ENCODE measurements at regions not wholly inside any gene's neighbourhood (a gene's known extent, or its start where the extent isn't known, plus 50 kb on each side); places are given as distances from the start of the nearest gene placed in this dataset.
"Not testable (repeated sequence)": the region's sequence is repeated elsewhere in the genome, so short reads cannot be mapped to it uniquely, and the experiment has no call there.

GRCh38 chr9:25752398-25752797, 74.2 kb upstream of the TUSC1 start:
- no peaks in the 10 kb centered on the region for H3K9me3 ChIP-seq (ENCODE audit: control insufficient read depth, insufficient read depth, low read length)
- WGBS (ENCODE audit: insufficient coverage), result 90% methylated on average over 5 of the region's 5 CpGs
- Mint-ChIP-seq H3K9me3 (peaks cover 15 to 21% of the 10 kb centered on the region in 2 donors), H3K36me3 (peaks cover 7% of the 10 kb centered on the region), H3K27me3 (ENCODE audit: low read depth in 2 of 2) (no peaks in the 10 kb centered on the region), H3K4me1 (no peaks in the 10 kb centered on the region), H3K27ac (no peak overlapping the region), H3K4me3 (no peak overlapping the region)
- no peak overlapping the region for H3K4me3 ChIP-seq (ENCODE audit: low read length)
- no peak for ATAC-seq
- intact Hi-C loops (cut with micrococcal nuclease), result no loop called here
- H3K27ac ChIP-seq (ENCODE audit: low read length), result no peak overlapping the region
- no peaks in the 10 kb centered on the region for H3K4me1 ChIP-seq (ENCODE audit: control insufficient read depth, insufficient read depth, low read length)
- no peak for DNase-seq
- no peaks in the 10 kb centered on the region for H3K27me3 ChIP-seq (ENCODE audit: control insufficient read depth, insufficient read depth, low read length)
- no peaks in the 10 kb centered on the region for H3K36me3 ChIP-seq (ENCODE audit: control insufficient read depth, insufficient read depth, low read length)
- TF ChIP-seq CTCF (IDR thresholded peaks at IDR 0.05), result no peak

GRCh38 chr9:25742256-25742655, 64.0 kb upstream of the TUSC1 start:
- Mint-ChIP-seq H3K9me3 (peaks cover 6 to 19% of the 10 kb centered on the region in 2 donors), H3K36me3 (no peaks in the 10 kb centered on the region), H3K4me1 (no peaks in the 10 kb centered on the region), H3K27me3 (ENCODE audit: low read depth in 2 of 2) (no peaks in the 10 kb centered on the region), H3K27ac (no peak overlapping the region), H3K4me3 (no peak overlapping the region)
- no peak for TF ChIP-seq CTCF (IDR thresholded peaks at IDR 0.05)
- ATAC-seq (no peak), DNase-seq (no peak)
- intact Hi-C loops (cut with micrococcal nuclease), result no loop called here
- 75% methylated on average over 3 of the region's 3 CpGs for WGBS (ENCODE audit: insufficient coverage)
- Histone ChIP-seq H3K4me1 (ENCODE audit: control insufficient read depth, insufficient read depth, low read length) (no peaks in the 10 kb centered on the region), H3K27ac (ENCODE audit: low read length) (no peak overlapping the region), H3K4me3 (ENCODE audit: low read length) (no peak overlapping the region), H3K36me3 (ENCODE audit: control insufficient read depth, insufficient read depth, low read length) (no peaks in the 10 kb centered on the region), H3K9me3 (ENCODE audit: control insufficient read depth, insufficient read depth, low read length) (peaks cover 4% of the 10 kb centered on the region), H3K27me3 (ENCODE audit: control insufficient read depth, insufficient read depth, low read length) (no peaks in the 10 kb centered on the region)

GRCh38 chr9:25733336-25733982, 55.2 kb upstream of the TUSC1 start:
- no peaks in the 10 kb centered on the region for H3K36me3 Mint-ChIP-seq
- DNase-seq (no peak), ATAC-seq (no peak)
- no peak overlapping the region for H3K27ac ChIP-seq (ENCODE audit: low read length)
- no peak for TF ChIP-seq CTCF (IDR thresholded peaks at IDR 0.05)
- intact Hi-C loops (cut with micrococcal nuclease), result no loop called here
- H3K27ac Mint-ChIP-seq, result no peak overlapping the region
- no peaks in the 10 kb centered on the region for H3K27me3 ChIP-seq (ENCODE audit: control insufficient read depth, insufficient read depth, low read length)
- no peaks in the 10 kb centered on the region for H3K9me3 ChIP-seq (ENCODE audit: control insufficient read depth, insufficient read depth, low read length)
- H3K4me1 ChIP-seq (ENCODE audit: control insufficient read depth, insufficient read depth, low read length), result no peaks in the 10 kb centered on the region
- no peak overlapping the region for H3K4me3 Mint-ChIP-seq
- H3K36me3 ChIP-seq (ENCODE audit: control insufficient read depth, insufficient read depth, low read length), result no peaks in the 10 kb centered on the region
- H3K4me1 Mint-ChIP-seq, result no peaks in the 10 kb centered on the region
- no peaks in the 10 kb centered on the region for H3K27me3 Mint-ChIP-seq (ENCODE audit: low read depth in 2 of 2)
- peaks cover 7 to 14% of the 10 kb centered on the region in 2 donors for H3K9me3 Mint-ChIP-seq
- H3K4me3 ChIP-seq (ENCODE audit: low read length), result no peak overlapping the region
- WGBS (ENCODE audit: insufficient coverage), result 87% methylated on average over 7 of the region's 7 CpGs

GRCh38 chr9:25731895-25732794, 53.9 kb upstream of the TUSC1 start:
- H3K4me1 Mint-ChIP-seq; H3K27me3 ChIP-seq (ENCODE audit: control insufficient read depth, insufficient read depth, low read length); ATAC-seq; H3K4me3 Mint-ChIP-seq; DNase-seq; H3K36me3 Mint-ChIP-seq; H3K27ac Mint-ChIP-seq; H3K27ac ChIP-seq (ENCODE audit: low read length); H3K9me3 ChIP-seq (ENCODE audit: control insufficient read depth, insufficient read depth, low read length); H3K4me1 ChIP-seq (ENCODE audit: control insufficient read depth, insufficient read depth, low read length); H3K4me3 ChIP-seq (ENCODE audit: low read length); intact Hi-C loops (cut with micrococcal nuclease); H3K36me3 ChIP-seq (ENCODE audit: control insufficient read depth, insufficient read depth, low read length); H3K27me3 Mint-ChIP-seq (ENCODE audit: low read depth in 2 of 2): not testable (repeated sequence)
- 94% methylated on average over 17 of the region's 19 CpGs for WGBS (ENCODE audit: insufficient coverage)
- peaks cover 9 to 15% of the 10 kb centered on the region in 2 donors for H3K9me3 Mint-ChIP-seq

Measured in natural killer cell (primary cell).